DOHH2 (cell line): ENCODE measurements at regions not wholly inside any gene's neighbourhood (a gene's known extent, or its start where the extent isn't known, plus 50 kb on each side); places are given as distances from the start of the nearest gene placed in this dataset.

Experiments used
- H3F3A ChIP-seq: fragments of 200-600 bp; sonication (generic), shearing (Covaris generic); 2 replicates; pipeline ENCODE4 v1.6.0; 2016; ENCODE audit warnings: antibody characterized with exemption, mild to moderate bottlenecking; ENCODE audit not compliant: control insufficient read depth, insufficient read depth
- H3K27ac ChIP-seq: fragments of 200-600 bp; sonication (generic); 2 replicates; pipeline ENCODE4 v1.5.1; 2014; ENCODE audit warnings: low read depth, mild to moderate bottlenecking, low read length, moderate library complexity
- H3K27me3 ChIP-seq: fragments of 200-600 bp; sonication (generic); 2 replicates; pipeline ENCODE4 v1.6.1; 2014; ENCODE audit warnings: mild to moderate bottlenecking, low read length, mixed read lengths; ENCODE audit not compliant: control insufficient read depth
- H3K36me3 ChIP-seq: fragments of 200-600 bp; sonication (generic); 2 replicates; pipeline ENCODE4 v1.6.1; 2014; ENCODE audit warnings: mild to moderate bottlenecking, low read length, moderate library complexity, mixed read lengths; ENCODE audit not compliant: control insufficient read depth
- H3K4me1 ChIP-seq: fragments of 200-600 bp; sonication (generic); 2 replicates; pipeline ENCODE4 v1.6.1; 2014; ENCODE audit warnings: mild to moderate bottlenecking, low read length, mixed read lengths; ENCODE audit not compliant: control insufficient read depth
- H3K4me2 ChIP-seq: fragments of 200-600 bp; sonication (generic); 2 replicates; pipeline ENCODE4 v1.6.0; 2014; ENCODE audit warnings: mild to moderate bottlenecking, low read length, moderate library complexity
- H3K4me3 ChIP-seq: fragments of 200-600 bp; sonication (generic); 2 replicates; pipeline ENCODE4 v1.5.1; 2014; ENCODE audit warnings: mild to moderate bottlenecking, low read length, mixed read lengths
- H3K79me2 ChIP-seq: fragments of 200-600 bp; sonication (generic); 2 replicates; pipeline ENCODE4 v1.6.1; 2014; ENCODE audit warnings: mild to moderate bottlenecking, low read length, mixed read lengths; ENCODE audit not compliant: control insufficient read depth
- H3K9me2 ChIP-seq: fragments of 200-600 bp; sonication (generic); replicated peaks from 2 replicates; pipeline ENCODE4 v1.6.1; 2014; ENCODE audit warnings: mild to moderate bottlenecking, low read length, mixed read lengths; ENCODE audit not compliant: control insufficient read depth
- H3K9me3 ChIP-seq: fragments of 200-600 bp; sonication (generic); 2 replicates; pipeline ENCODE4 v1.6.1; 2014; ENCODE audit warnings: antibody characterized with exemption, low read length, mixed read lengths; ENCODE audit not compliant: control insufficient read depth, insufficient read depth
- H4K20me1 ChIP-seq: fragments of 200-600 bp; sonication (generic); 2 replicates; pipeline ENCODE4 v1.6.0; 2014; ENCODE audit warnings: low read depth, mild to moderate bottlenecking, antibody characterized with exemption, low read length, moderate library complexity; ENCODE audit not compliant: control insufficient read depth, insufficient read depth
- EZH2phosphoT487 ChIP-seq: fragments of 200-600 bp; sonication (generic); IDR thresholded peaks from 2 replicates; pipeline ENCODE4 v1.6.1; 2017; ENCODE audit warnings: borderline replicate concordance, mild to moderate bottlenecking, antibody characterized with exemption, low read length, moderate library complexity, mixed read lengths
- TF ChIP-seq, protein P1 (sequence below): fragments of 200-600 bp; sonication (generic); IDR thresholded peaks from one replicate; pipeline ENCODE4 v1.5.1; 2014; ENCODE audit warnings: antibody characterized with exemption, mild to moderate bottlenecking, low read depth, low read length; ENCODE audit not compliant: poor library complexity, severe bottlenecking

DNA sequence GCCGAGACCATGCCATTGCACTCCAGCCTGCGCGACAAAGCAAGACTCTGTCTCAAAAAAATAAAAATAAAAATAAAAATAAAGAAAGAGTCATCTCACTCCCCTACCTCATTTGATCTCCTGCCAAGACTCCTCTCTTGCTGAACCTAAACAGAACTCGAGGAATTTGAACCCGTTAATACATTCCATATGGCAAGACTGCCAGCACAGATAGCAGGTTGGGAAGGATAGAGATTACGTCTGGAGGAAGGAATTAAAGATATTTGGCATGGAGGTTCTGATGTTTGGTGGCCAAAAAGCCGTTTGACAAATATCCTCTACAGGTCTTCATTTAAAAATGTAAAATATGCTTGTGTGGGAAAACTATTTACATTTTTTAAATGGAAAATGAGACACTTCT lies 549.6 kb downstream of the HTR7 start:
- TF ChIP-seq EZH2phosphoT487 = no peak
- TF ChIP-seq, protein P1, sequence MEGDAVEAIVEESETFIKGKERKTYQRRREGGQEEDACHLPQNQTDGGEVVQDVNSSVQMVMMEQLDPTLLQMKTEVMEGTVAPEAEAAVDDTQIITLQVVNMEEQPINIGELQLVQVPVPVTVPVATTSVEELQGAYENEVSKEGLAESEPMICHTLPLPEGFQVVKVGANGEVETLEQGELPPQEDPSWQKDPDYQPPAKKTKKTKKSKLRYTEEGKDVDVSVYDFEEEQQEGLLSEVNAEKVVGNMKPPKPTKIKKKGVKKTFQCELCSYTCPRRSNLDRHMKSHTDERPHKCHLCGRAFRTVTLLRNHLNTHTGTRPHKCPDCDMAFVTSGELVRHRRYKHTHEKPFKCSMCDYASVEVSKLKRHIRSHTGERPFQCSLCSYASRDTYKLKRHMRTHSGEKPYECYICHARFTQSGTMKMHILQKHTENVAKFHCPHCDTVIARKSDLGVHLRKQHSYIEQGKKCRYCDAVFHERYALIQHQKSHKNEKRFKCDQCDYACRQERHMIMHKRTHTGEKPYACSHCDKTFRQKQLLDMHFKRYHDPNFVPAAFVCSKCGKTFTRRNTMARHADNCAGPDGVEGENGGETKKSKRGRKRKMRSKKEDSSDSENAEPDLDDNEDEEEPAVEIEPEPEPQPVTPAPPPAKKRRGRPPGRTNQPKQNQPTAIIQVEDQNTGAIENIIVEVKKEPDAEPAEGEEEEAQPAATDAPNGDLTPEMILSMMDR = no peak
- no peak overlapping the region for H3K4me2 ChIP-seq

DNA sequence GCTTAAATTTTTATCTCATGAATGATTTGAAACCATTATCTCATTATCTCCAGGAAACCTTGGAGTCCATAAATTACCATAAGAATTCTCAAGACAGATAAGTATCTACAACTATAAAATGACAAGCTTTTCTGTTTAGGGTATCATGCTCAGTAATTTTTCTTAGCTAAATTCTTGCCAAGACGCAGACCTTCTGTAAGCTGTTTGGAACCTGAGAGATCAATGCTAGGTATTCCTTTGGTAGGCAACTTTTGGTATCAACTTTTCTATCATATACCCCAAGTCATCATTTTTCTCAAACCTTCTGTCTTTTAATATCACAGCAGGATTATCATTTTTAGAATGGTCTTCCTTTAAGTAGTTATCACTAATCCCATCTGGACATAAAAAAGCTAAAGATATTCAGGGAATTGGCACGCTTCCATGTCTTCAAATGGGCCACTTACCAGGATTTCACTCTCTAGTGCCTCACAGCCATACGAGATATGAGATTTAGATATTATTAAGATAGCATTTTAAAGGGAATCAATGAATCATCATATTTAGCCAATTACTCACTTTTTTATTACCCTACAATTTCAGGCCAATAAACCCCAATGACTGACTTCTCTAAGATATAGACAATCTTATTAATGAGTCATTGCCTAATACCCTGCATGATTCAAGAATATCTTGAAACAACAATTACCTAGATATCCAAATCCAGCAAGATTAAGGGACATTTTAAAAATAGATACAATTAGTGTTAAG lies 544.1 kb downstream of the HTR7 start:
- H3K27ac ChIP-seq = no peak overlapping the region
- H3F3A ChIP-seq = no peaks in the 10 kb centered on the region
- H3K36me3 ChIP-seq = no peaks in the 10 kb centered on the region
- H3K9me2 ChIP-seq = no peaks in the 10 kb centered on the region
- no peaks in the 10 kb centered on the region for H3K79me2 ChIP-seq
- H3K4me1 ChIP-seq = no peaks in the 10 kb centered on the region
- H3K4me3 ChIP-seq = no peak overlapping the region
- no peak overlapping the region for H3K4me2 ChIP-seq
- TF ChIP-seq, protein P1 = no peak
- TF ChIP-seq EZH2phosphoT487 = no peak
- no peaks in the 10 kb centered on the region for H3K9me3 ChIP-seq
- no peaks in the 10 kb centered on the region for H4K20me1 ChIP-seq
- no peaks in the 10 kb centered on the region for H3K27me3 ChIP-seq

More for the DNA sequence above, 549.6 kb downstream of the HTR7 start:
- H3K27me3 ChIP-seq = no peaks in the 10 kb centered on the region
- no peaks in the 10 kb centered on the region for H3K79me2 ChIP-seq
- no peaks in the 10 kb centered on the region for H3K9me3 ChIP-seq
- no peak overlapping the region for H3K27ac ChIP-seq
- no peaks in the 10 kb centered on the region for H3K36me3 ChIP-seq
- no peaks in the 10 kb centered on the region for H3K4me1 ChIP-seq
- H3F3A ChIP-seq = no peaks in the 10 kb centered on the region
- H3K9me2 ChIP-seq = no peaks in the 10 kb centered on the region
- H3K4me3 ChIP-seq = no peak overlapping the region
- H4K20me1 ChIP-seq = no peaks in the 10 kb centered on the region

DNA sequence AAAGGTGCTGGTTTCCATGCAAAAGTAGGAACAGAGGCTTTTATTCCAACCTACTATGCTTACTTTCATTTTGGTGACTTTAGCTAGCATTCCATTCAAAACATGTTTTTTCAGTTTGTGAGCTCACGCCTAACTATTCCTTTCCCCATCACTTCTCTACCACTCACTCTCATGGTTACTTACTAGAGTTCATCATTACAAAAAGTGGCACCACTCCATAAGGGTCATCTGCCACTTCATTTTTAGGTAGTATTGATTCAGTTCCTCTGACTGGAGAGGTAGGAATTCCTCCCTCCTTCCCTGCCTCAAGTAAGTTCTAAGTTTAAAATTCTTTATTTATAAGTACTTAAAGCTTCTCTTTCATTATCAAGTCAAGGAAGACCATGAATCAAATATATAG lies 543.1 kb downstream of the HTR7 start:
- H4K20me1 ChIP-seq = no peaks in the 10 kb centered on the region
- no peaks in the 10 kb centered on the region for H3K4me1 ChIP-seq
- H3K27ac ChIP-seq = no peak overlapping the region
- H3F3A ChIP-seq = no peaks in the 10 kb centered on the region
- no peaks in the 10 kb centered on the region for H3K27me3 ChIP-seq
- H3K4me2 ChIP-seq = no peak overlapping the region
- H3K36me3 ChIP-seq = no peaks in the 10 kb centered on the region
- no peak overlapping the region for H3K4me3 ChIP-seq
- TF ChIP-seq EZH2phosphoT487 = no peak
- TF ChIP-seq, protein P1 = no peak
- no peaks in the 10 kb centered on the region for H3K9me2 ChIP-seq
- H3K79me2 ChIP-seq = no peaks in the 10 kb centered on the region
- no peaks in the 10 kb centered on the region for H3K9me3 ChIP-seq
